ENCODE measurements at regions not wholly inside any gene's neighbourhood (a gene's known extent, or its start where the extent isn't known, plus 50 kb on each side); places are given as distances from the start of the nearest gene placed in this dataset.
A peak's percentile ranks its signal among the peaks of the same experiment; 100 is the strongest.

DNA sequence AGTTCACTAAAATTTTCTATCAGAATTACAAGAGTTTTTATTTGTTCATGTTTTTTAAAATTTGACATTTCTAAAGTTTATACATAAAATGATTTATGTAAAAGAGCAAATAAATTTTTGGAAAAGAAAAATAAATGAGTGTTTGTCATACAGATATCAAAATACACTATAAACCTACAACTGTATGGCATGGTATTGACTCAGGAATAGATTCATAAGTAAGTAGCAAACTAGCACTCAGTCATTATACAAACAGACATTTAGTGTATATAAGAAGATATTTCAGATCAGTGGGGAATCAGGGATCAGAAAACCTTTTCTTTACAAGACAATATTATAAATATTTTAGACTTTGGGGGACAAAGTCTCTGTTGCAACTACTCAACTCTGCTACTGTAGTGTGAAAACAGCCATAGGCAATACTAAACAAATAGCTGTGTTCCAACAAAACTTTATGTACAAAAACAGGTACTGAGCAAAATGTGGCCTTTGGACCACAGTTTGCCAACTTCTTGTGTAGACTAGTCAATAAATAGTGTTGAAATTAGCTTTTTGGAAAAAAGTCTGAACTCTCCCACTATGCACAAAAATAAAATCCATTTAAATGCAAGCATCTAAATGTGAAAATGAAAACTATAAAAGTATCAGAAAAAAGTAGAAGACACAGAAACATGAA is 508.8 kb upstream of the CAMK1G start:
- no peaks in the 10 kb centered on the region for H3K9me3 Mint-ChIP-seq
- peaks cover 0 to 6% (median 0%) of the 10 kb centered on the region in 4 donors for H3K4me1 Mint-ChIP-seq
- POLR2A ChIA-PET = no interaction called here
- H3K27me3 Mint-ChIP-seq = peaks cover 0 to 10% (median 4%) of the 10 kb centered on the region in 5 donors
- H3K36me3 Mint-ChIP-seq = no peaks in the 10 kb centered on the region
- H3K27ac Mint-ChIP-seq = no peak overlapping the region
- ATAC-seq (no peak), DNase-seq (no peak)
- H3K4me3 Mint-ChIP-seq = no peak overlapping the region

GRCh38 chr1:209076688-209077087 is 506.8 kb upstream of the CAMK1G start:
- Mint-ChIP-seq H3K9me3 (no peaks in the 10 kb centered on the region), H3K27me3 (peaks cover 4 to 23% (median 7%) of the 10 kb centered on the region in 5 donors), H3K27ac (no peak overlapping the region), H3K36me3 (no peaks in the 10 kb centered on the region), H3K4me1 (no peaks in the 10 kb centered on the region), H3K4me3 (no peak overlapping the region)
- ATAC-seq (no peak), DNase-seq (no peak)
- POLR2A ChIA-PET = no interaction called here

DNA sequence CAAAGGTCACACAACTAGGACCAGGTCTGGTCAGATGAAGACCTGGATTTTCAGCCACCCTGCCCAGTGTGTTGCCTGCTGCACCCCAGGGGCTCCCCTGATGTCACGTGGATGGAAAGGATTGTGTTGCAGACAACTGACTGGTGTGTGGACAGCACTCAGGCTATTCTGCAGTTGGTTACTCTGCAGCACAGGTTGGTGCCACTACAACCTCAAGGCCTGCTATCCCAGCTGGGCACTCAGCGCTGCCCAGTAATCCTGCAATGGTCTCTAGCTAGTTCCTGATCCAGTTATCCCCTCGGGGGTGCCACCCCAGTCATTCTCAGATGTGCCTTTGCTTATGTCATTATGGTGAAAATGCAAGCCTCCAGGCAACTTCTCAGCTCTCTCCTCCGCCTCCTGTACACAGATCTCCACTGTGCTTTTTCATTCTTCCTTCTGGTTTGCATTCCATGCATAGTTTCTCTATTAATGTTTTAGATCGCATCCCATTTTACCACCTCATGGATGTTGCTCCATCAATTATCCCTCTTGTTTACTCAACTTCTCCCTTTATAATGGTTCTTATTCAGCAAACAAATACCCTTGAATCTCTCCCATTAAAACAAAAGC is 503.2 kb upstream of the CAMK1G start:
- POLR2A ChIA-PET = no interaction called here
- Mint-ChIP-seq H3K27ac (peak overlapping the region in 1 of 10 donors; percentile 45), H3K9me3 (no peaks in the 10 kb centered on the region), H3K4me1 (no peaks in the 10 kb centered on the region), H3K36me3 (no peaks in the 10 kb centered on the region), H3K4me3 (no peak overlapping the region), H3K27me3 (peaks cover 4 to 23% (median 7%) of the 10 kb centered on the region in 5 donors)
- ATAC-seq (no peak), DNase-seq (no peak)

DNA sequence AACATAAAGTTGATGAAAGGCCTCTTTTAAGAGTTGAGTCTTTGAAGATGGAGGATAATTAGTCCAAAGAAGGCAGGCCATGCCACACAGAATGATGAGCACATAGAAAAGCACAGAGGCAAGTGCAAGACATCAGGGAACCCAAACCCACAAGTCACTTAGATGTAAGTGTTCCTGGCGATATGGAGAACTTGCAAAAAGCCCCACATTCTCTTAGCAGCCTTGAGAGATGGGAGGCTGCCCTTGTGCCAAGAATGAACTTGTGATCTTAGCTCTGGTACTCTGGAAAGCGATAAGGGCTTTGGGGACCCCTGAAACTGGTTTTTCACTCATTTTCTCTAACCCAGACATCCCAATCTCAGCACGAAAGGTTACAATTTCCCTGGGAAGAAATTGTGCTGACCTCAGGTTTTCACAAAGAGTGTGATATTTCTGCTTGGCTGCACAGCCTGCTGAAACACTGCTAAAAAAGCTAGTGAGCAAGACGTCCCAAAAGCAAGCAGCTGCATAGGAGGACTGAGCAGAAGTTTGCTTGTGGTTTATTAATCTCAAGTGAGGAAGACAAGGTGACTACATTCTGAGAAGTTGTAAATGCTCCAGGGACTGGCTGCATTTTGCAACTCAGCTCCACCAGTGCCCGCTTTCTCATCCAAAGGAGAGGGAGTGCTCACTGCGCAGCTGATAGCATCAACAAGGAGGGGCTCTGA is 496.9 kb upstream of the CAMK1G start:
- no peak overlapping the region for H3K27ac Mint-ChIP-seq
- H3K27me3 Mint-ChIP-seq = peaks cover under 1 to 20% (median 3%) of the 10 kb centered on the region in 5 donors
- POLR2A ChIA-PET = no interaction called here
- peaks cover 0 to 4% (median 0%) of the 10 kb centered on the region in 9 donors for H3K9me3 Mint-ChIP-seq
- ATAC-seq (no peak), DNase-seq (no peak)
- no peak overlapping the region for H3K4me3 Mint-ChIP-seq
- no peaks in the 10 kb centered on the region for H3K4me1 Mint-ChIP-seq
- H3K36me3 Mint-ChIP-seq = no peaks in the 10 kb centered on the region

GRCh38 chr1:209094384-209094783 is 489.1 kb upstream of the CAMK1G start:
- peaks cover 0 to 4% (median 0%) of the 10 kb centered on the region in 9 donors for H3K9me3 Mint-ChIP-seq
- H3K4me3 Mint-ChIP-seq = no peak overlapping the region
- H3K27ac Mint-ChIP-seq = no peak overlapping the region
- no peaks in the 10 kb centered on the region for H3K4me1 Mint-ChIP-seq
- POLR2A ChIA-PET = no interaction called here
- ATAC-seq = no peak
- no peak for DNase-seq
- peaks cover 0 to 4% (median 3%) of the 10 kb centered on the region in 5 donors for H3K27me3 Mint-ChIP-seq
- H3K36me3 Mint-ChIP-seq = no peaks in the 10 kb centered on the region

GRCh38 chr1:209095627-209096595 is 487.6 kb upstream of the CAMK1G start:
- no peaks in the 10 kb centered on the region for H3K9me3 Mint-ChIP-seq
- H3K36me3 Mint-ChIP-seq = no peaks in the 10 kb centered on the region
- ATAC-seq = no peak
- no peak overlapping the region for H3K27ac Mint-ChIP-seq
- no peaks in the 10 kb centered on the region for H3K4me1 Mint-ChIP-seq
- H3K27me3 Mint-ChIP-seq = peaks cover 0 to 4% (median 2%) of the 10 kb centered on the region in 5 donors
- DNase-seq = no peak
- POLR2A ChIA-PET = no interaction called here
- no peak overlapping the region for H3K4me3 Mint-ChIP-seq

DNA sequence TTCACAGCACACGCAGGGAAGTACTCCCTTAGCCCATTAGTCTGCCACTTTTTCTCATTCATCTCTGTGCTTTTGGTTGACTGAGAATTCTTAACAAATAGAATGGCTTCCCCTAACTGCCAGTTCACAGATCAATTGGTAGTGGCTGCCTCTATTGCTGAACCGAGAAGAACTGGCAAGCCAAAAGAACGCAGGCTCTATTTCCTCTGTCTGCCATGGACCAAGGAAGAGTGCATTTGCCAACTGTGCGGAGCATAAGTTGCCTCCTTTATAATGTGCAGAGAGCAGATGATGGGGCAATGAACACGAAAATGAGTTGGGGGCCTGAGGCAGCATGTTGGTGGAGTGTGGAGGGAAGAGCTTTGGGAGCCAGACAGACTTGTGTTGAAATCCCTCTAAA is 483.1 kb upstream of the CAMK1G start:
- Mint-ChIP-seq H3K4me3 (no peak overlapping the region), H3K27ac (no peak overlapping the region), H3K36me3 (no peaks in the 10 kb centered on the region), H3K9me3 (no peaks in the 10 kb centered on the region), H3K4me1 (no peaks in the 10 kb centered on the region), H3K27me3 (peaks cover under 1 to 14% (median 2%) of the 10 kb centered on the region in 5 donors)
- POLR2A ChIA-PET = no interaction called here
- no peak for ATAC-seq
- no peak for DNase-seq

DNA sequence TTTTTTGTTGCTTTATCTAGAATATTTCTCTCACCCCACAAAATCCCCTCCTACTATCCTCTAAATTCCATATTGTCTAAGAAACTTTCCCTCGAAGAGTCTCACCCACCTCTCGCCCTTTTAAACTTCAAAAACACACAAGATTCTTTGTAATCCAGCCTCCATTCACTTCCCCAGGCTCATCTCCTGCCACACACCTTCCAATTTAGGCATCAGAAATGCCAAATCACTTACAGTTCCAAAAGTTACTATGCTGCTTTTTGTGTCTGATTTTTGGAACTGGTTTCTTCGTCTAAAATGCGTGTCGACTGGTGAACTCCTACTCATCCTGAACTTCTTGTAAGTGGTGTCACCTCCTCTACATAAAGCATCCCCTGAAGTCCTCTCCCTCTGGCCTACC is 482.4 kb upstream of the CAMK1G start:
- DNase-seq (no peak), ATAC-seq (no peak)
- POLR2A ChIA-PET = no interaction called here
- H3K27ac Mint-ChIP-seq = no peak overlapping the region
- H3K9me3 Mint-ChIP-seq = no peaks in the 10 kb centered on the region
- no peaks in the 10 kb centered on the region for H3K36me3 Mint-ChIP-seq
- H3K4me3 Mint-ChIP-seq = no peak overlapping the region
- no peaks in the 10 kb centered on the region for H3K4me1 Mint-ChIP-seq
- peaks cover 1 to 17% (median 4%) of the 10 kb centered on the region in 5 donors for H3K27me3 Mint-ChIP-seq

GRCh38 chr1:209102120-209102519 is 481.4 kb upstream of the CAMK1G start:
- no peak overlapping the region for H3K27ac Mint-ChIP-seq
- no peak overlapping the region for H3K4me3 Mint-ChIP-seq

GRCh38 chr1:209102531-209102930 is 481.0 kb upstream of the CAMK1G start:
- no peaks in the 10 kb centered on the region for H3K36me3 Mint-ChIP-seq
- H3K27me3 Mint-ChIP-seq = peaks cover 1 to 29% (median 4%) of the 10 kb centered on the region in 5 donors
- POLR2A ChIA-PET = no interaction called here
- DNase-seq (no peak), ATAC-seq (no peak)
- no peak overlapping the region for H3K4me3 Mint-ChIP-seq
- no peaks in the 10 kb centered on the region for H3K9me3 Mint-ChIP-seq
- no peaks in the 10 kb centered on the region for H3K4me1 Mint-ChIP-seq
- H3K27ac Mint-ChIP-seq = no peak overlapping the region

More at GRCh38 chr1:209102120-209102519, 481.4 kb upstream of the CAMK1G start:
- ATAC-seq (no peak), DNase-seq (no peak)
- Mint-ChIP-seq H3K4me1 (no peaks in the 10 kb centered on the region), H3K36me3 (no peaks in the 10 kb centered on the region), H3K9me3 (no peaks in the 10 kb centered on the region), H3K27me3 (peaks cover 1 to 27% (median 4%) of the 10 kb centered on the region in 5 donors)
- POLR2A ChIA-PET = no interaction called here

- H3K9me3 Mint-ChIP-seq = no peaks in the 10 kb centered on the region
- no peaks in the 10 kb centered on the region for H3K36me3 Mint-ChIP-seq
- DNase-seq = no peak
- no peaks in the 10 kb centered on the region for H3K4me1 Mint-ChIP-seq
- H3K27ac Mint-ChIP-seq = no peak overlapping the region
- H3K27me3 Mint-ChIP-seq = peaks cover 1 to 29% (median 4%) of the 10 kb centered on the region in 5 donors
- POLR2A ChIA-PET = no interaction called here
- ATAC-seq = no peak
- no peak overlapping the region for H3K4me3 Mint-ChIP-seq
These were observed 480.4 kb upstream of the CAMK1G start for GRCh38 chr1:209103092-209103491.

DNA sequence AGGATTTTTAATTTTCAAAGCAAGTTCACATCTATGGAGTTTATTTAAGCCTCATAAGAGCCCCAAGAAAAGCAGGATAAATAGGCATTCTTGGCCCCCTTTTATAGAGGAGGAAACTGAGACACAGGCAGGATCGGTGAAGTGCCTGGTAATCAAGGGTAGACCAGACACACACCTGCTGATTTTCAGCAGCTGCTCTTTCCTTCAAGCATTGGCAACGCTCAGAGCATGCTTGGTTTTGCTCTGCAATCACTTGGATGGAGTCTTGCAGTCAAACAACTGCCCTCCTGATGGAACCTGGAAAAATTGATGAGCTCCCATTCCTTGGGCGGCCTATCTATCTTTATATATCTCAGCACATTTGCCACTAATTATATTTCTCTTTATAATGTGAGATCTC is 478.9 kb upstream of the CAMK1G start:
- Mint-ChIP-seq H3K27me3 (peaks cover 1 to 29% (median 4%) of the 10 kb centered on the region in 5 donors), H3K4me3 (no peak overlapping the region), H3K36me3 (no peaks in the 10 kb centered on the region), H3K4me1 (no peaks in the 10 kb centered on the region), H3K27ac (no peak overlapping the region), H3K9me3 (no peaks in the 10 kb centered on the region)
- no peak for DNase-seq
- POLR2A ChIA-PET = no interaction called here
- ATAC-seq = no peak

Measured in naive thymus-derived CD8-positive, alpha-beta T cell (primary cell).